Effector memory CD8-positive, alpha-beta T cell (primary cell): ENCODE measurements at regions not wholly inside any gene's neighbourhood (a gene's known extent, or its start where the extent isn't known, plus 50 kb on each side); places are given as distances from the start of the nearest gene placed in this dataset.

Experiments
- ATAC-seq: fragments of 150-1000 bp; cut with Tn5 transposase; replicated peaks from 2 replicates; pipeline ENCODE4 v1.10.0; 2021; ENCODE audit warnings: mild to moderate bottlenecking, moderate library complexity
- DNase-seq, 3 experiments: peaks; one replicate each; pipeline ENCODE4 v3.0.0; 2021
- H3K27ac Mint-ChIP-seq, 2 donors: one replicate each; pipeline ENCODE4 v1.8.0; 2022; ENCODE audit warnings: mild to moderate bottlenecking in 2 of 2, mixed read lengths in 2 of 2, moderate library complexity in 2 of 2
- H3K27me3 Mint-ChIP-seq, 2 donors: one replicate each; pipeline ENCODE4 v1.8.0; 2022; ENCODE audit warnings: mixed read lengths in 2 of 2
- H3K36me3 Mint-ChIP-seq: one replicate; pipeline ENCODE4 v1.8.0; 2022; ENCODE audit warnings: mild to moderate bottlenecking, moderate library complexity, mixed read lengths; ENCODE audit not compliant: insufficient read depth
- H3K4me1 Mint-ChIP-seq, 2 donors: one replicate each; pipeline ENCODE4 v1.8.0; 2022; ENCODE audit warnings: low read depth in 2 of 2, mixed read lengths in 2 of 2
- H3K4me3 Mint-ChIP-seq, 2 donors: one replicate each; pipeline ENCODE4 v1.8.0; 2022; ENCODE audit warnings: mild to moderate bottlenecking in 2 of 2, mixed read lengths in 2 of 2, moderate library complexity in 2 of 2
- H3K9me3 Mint-ChIP-seq, 2 donors: one replicate each; pipeline ENCODE4 v1.8.0; 2022; ENCODE audit warnings: mixed read lengths in 2 of 2

DNA sequence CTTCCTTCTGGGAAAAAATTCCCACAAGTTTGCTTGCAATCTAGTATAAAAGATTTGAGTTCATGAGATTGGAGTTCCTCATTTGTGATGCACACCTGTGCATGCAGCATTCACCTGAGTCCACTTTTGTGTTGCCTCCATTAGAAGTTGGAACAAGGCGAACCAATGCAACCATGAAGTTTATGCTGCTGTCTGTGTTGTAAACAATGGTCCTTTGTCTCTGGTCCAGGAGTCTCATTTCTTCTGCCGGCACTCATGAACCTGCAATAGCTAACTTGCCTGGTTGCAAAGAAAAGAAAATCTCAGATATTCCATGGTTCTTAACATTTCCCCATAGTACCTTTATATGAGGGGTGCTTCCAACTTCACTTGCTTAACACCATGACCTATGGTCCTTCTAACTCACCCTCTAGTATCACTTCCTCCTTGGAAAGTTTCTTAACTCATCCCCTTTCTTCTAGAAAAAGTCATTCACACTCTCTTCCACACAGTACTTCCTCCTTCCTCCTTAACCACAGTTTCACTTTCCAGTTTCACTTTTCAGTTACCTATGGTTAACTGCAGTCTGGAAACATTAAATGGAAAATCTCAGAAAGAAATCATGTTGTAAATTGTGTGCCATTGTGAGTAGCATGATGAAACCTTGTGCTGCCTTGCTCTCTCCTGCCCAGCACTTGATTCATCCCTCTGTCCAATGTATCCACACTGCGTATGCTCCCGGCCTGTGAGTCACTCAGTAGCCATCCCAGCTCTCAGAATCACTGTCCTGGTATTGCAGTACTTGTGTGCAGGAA, 128.8 kb upstream of the TRIB2 start:
- Mint-ChIP-seq H3K27me3 (no peaks in the 10 kb centered on the region), H3K27ac (peak overlapping the region in 1 of 2 donors; percentile 57), H3K9me3 (no peaks in the 10 kb centered on the region), H3K4me3 (peak overlapping the region in 1 of 2 donors; percentile 11), H3K4me1 (peaks cover 15 to 16% of the 10 kb centered on the region in 2 donors), H3K36me3 (peaks cover 3% of the 10 kb centered on the region)
- DNase-seq (no peak), ATAC-seq (peak; percentile 47)

DNA sequence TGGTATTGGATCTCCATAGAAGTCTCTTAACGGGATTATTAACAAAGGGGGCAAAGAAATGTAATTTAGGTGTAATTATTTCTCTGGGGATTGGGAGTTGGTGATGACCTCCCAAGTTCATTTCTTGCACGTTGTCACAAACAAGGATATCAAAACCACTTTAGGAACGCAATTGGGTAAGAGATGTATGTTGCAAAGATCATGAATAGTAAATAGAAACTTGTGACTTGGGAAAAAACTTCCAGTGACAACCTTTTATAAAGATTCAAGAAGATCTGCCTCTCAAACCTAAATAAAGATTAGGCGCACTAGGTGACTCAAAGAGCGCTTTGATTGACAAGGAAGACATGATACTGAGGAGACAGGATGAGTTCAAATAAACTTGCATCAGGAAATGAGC, 127.8 kb upstream of the TRIB2 start:
- Mint-ChIP-seq H3K4me3 (no peak overlapping the region), H3K36me3 (peaks cover 3% of the 10 kb centered on the region), H3K4me1 (peaks cover 15 to 16% of the 10 kb centered on the region in 2 donors), H3K9me3 (no peaks in the 10 kb centered on the region), H3K27ac (no peak overlapping the region), H3K27me3 (no peaks in the 10 kb centered on the region)
- no peak for ATAC-seq
- DNase-seq: no peak

DNA sequence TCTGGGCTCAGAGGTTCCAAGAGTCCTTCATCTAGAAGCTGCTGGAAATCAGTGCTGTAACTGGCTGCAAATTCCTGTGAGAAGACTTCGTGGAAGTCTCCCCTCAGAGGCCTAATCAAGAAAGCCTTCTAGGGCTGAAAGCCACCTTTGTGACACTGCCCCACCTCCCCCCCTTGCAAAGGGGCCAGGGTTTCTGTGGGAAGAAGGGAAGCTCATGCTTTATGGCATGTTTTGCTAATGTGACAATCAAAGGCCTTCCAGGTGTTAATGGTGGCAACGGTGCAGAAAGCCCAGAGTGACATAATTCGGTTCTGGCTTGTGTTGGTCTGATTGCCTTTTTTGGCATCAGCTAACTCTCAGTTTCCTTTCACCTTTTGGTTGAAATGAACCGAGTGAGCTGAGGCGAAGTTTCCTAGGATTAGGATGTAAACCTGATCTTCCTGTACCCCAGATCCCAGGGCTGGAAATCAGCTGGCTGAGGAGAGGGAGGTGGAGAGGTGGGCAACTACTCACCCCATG, 126.9 kb upstream of the TRIB2 start:
- no peak overlapping the region for H3K27ac Mint-ChIP-seq
- peaks cover 15 to 16% of the 10 kb centered on the region in 2 donors for H3K4me1 Mint-ChIP-seq
- H3K36me3 Mint-ChIP-seq: peaks cover 3% of the 10 kb centered on the region
- H3K27me3 Mint-ChIP-seq: no peaks in the 10 kb centered on the region
- H3K4me3 Mint-ChIP-seq: no peak overlapping the region
- ATAC-seq (no peak), DNase-seq (no peak)
- H3K9me3 Mint-ChIP-seq: no peaks in the 10 kb centered on the region

DNA sequence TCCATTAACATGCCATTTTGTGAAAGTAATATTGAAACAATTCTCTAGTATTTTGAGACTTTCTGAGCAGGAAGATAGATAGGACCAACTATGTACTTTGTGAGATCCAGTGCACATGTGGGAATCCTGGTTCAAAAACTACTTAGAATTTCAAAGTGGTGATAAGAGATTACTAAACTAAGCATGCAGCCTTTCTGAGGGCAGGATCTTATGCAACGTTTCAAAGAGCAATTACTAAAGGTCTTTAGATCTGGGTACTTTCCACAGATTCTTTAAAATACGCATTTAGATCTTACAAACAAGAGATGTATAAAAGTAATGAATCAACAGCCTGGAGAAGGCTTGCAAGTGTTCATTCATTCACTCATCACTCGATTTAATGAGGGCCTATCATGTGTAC, 124.4 kb upstream of the TRIB2 start:
- Mint-ChIP-seq H3K27ac (no peak overlapping the region), H3K4me3 (no peak overlapping the region), H3K9me3 (no peaks in the 10 kb centered on the region), H3K4me1 (peaks cover 14% of the 10 kb centered on the region in 2 donors), H3K36me3 (peaks cover 3% of the 10 kb centered on the region), H3K27me3 (no peaks in the 10 kb centered on the region)
- DNase-seq (no peak), ATAC-seq (no peak)

DNA sequence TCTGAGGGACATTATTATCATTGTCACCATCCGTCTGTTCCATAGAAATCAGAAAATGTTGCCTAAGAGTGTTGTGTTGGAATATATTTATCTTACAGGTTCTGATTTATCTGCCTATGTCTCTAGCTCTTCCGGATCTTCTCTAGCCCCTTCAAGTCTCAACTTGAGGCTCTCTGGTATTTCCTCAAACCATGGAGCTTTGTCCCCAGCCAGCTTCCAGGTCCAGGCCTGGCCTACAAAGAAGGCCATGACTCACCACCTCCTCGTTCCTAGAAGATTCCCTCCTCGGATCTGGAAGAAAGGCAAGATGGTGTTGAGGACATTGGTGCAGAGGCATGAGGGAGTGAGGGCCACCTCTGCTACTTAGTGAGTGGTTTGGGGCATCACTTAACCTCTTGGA, 122.1 kb upstream of the TRIB2 start:
- Mint-ChIP-seq H3K27me3 (no peaks in the 10 kb centered on the region), H3K4me1 (peaks cover 2 to 3% of the 10 kb centered on the region in 2 donors), H3K36me3 (no peaks in the 10 kb centered on the region), H3K4me3 (no peak overlapping the region), H3K9me3 (no peaks in the 10 kb centered on the region), H3K27ac (no peak overlapping the region)
- DNase-seq (no peak), ATAC-seq (no peak)

DNA sequence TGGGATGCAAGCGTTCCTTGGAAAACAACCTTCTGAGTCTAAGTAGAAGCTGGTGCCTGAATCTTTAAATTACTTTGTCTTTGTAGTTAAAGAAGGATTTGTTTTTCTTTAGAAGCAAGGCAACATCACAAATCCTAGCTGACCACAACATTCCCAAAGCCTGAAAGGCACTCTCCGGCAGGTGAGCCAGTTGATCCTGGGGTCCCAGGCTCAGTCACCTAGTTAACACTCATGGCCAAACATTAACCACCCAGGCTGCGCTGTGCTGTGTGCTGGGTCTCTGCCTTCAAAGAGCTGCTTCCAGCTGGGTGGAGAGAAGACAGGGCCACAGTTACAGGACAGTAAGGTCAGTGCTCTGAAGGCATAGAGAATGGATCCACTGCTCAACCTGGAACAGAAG, 120.0 kb upstream of the TRIB2 start:
- DNase-seq (no peak), ATAC-seq (no peak)
- H3K36me3 Mint-ChIP-seq: no peaks in the 10 kb centered on the region
- H3K27me3 Mint-ChIP-seq: no peaks in the 10 kb centered on the region
- H3K27ac Mint-ChIP-seq: no peak overlapping the region
- no peak overlapping the region for H3K4me3 Mint-ChIP-seq
- H3K4me1 Mint-ChIP-seq: peaks cover 0 to 3% of the 10 kb centered on the region in 2 donors
- no peaks in the 10 kb centered on the region for H3K9me3 Mint-ChIP-seq

DNA sequence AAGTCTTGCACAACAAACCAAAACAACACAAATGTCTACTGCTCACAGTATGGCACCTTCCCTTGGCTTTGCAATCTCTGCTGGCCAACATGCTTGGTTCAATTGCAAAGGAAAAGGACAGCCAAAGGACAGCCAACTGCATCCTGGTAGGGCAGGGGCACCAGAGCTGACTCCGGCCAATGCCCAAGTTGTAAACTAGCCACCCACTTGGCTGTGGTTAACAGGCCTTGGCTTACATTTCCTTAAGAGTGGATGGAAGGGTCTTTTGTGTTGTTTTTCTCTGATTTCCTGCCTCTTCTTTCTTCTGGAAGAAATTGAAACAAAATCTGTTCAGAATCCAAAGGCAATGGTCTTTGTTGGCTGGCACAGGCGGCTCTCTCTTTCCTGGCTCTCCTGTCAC, 119.1 kb upstream of the TRIB2 start:
- Mint-ChIP-seq H3K27me3 (no peaks in the 10 kb centered on the region), H3K4me3 (no peak overlapping the region), H3K9me3 (no peaks in the 10 kb centered on the region), H3K27ac (no peak overlapping the region), H3K36me3 (no peaks in the 10 kb centered on the region), H3K4me1 (peaks cover 0 to 3% of the 10 kb centered on the region in 2 donors)
- no peak for DNase-seq
- ATAC-seq: no peak

DNA sequence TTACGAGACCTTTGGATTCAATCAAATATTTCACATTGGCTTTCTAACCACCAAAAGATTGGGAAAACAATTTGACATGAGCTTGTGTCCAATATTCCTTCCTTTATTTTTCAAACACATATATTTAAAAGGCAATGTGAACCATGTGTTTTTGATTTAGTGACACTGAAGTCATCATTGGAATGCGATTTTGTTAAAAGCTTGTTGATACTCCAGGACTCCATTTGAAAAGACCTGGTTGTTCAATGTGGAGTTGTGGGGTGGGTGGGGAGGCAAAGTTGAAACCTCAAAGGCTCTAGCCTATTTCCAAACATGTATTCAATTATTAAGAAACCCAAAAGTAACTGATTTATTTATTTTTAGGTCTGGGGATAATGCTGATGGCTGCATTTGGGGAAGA, 114.1 kb upstream of the TRIB2 start:
- H3K36me3 Mint-ChIP-seq: no peaks in the 10 kb centered on the region
- H3K9me3 Mint-ChIP-seq: no peaks in the 10 kb centered on the region
- peaks cover 0 to 11% of the 10 kb centered on the region in 2 donors for H3K4me1 Mint-ChIP-seq
- H3K27ac Mint-ChIP-seq: no peak overlapping the region
- no peak overlapping the region for H3K4me3 Mint-ChIP-seq
- peaks cover 0 to 8% of the 10 kb centered on the region in 2 donors for H3K27me3 Mint-ChIP-seq
- DNase-seq (no peak), ATAC-seq (no peak)

DNA sequence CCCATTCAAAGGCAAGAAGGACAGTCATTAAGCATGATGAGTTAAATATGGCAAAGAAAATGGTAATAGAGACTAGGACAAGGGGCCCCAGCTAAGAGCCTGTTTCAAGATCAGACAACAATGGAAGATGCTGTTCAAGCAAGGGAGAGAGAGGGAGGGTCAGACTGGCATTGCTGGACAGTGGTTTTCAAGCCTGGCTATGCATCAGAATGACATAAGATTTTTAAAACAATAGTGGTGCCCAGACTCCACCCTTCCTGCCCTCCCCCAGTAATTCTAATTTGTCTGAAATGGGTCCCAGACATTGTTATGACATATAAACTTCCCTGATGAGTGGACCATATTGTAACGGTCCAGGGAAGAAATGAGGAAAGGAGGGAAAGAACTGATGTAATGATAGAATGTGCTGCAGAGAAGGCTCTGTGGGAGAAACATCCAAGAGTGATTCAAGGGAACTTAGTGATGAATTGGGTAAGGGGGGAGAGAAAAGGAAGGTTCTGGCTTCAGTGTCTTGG, 112.9 kb upstream of the TRIB2 start:
- peaks cover 0 to 8% of the 10 kb centered on the region in 2 donors for H3K27me3 Mint-ChIP-seq
- no peak overlapping the region for H3K4me3 Mint-ChIP-seq
- ATAC-seq (no peak), DNase-seq (no peak)
- peaks cover 4 to 14% of the 10 kb centered on the region in 2 donors for H3K4me1 Mint-ChIP-seq
- H3K9me3 Mint-ChIP-seq: no peaks in the 10 kb centered on the region
- H3K36me3 Mint-ChIP-seq: no peaks in the 10 kb centered on the region
- H3K27ac Mint-ChIP-seq: no peak overlapping the region

DNA sequence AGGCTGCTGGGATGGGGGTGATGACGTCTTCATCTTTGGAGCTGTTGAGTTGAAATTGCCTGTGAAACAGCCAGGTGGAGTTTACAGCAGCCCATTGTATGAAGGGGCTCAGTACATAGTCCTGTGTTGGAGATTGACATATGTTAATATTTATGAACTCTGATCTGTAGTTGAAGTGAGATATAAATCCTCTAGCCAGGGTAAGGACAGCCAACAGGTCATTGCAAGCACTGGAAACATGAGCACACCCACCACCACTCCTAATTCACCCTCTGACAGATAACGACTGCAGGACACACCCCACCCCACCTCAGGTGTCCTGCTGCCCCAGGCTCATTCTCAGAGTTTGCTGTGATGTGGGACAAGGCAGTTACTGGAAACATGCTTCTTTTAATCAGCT, 112.4 kb upstream of the TRIB2 start:
- DNase-seq (no peak), ATAC-seq (no peak)
- no peak overlapping the region for H3K4me3 Mint-ChIP-seq
- no peaks in the 10 kb centered on the region for H3K9me3 Mint-ChIP-seq
- peaks cover 4 to 14% of the 10 kb centered on the region in 2 donors for H3K4me1 Mint-ChIP-seq
- peaks cover 0 to 8% of the 10 kb centered on the region in 2 donors for H3K27me3 Mint-ChIP-seq
- H3K36me3 Mint-ChIP-seq: no peaks in the 10 kb centered on the region
- no peak overlapping the region for H3K27ac Mint-ChIP-seq

DNA sequence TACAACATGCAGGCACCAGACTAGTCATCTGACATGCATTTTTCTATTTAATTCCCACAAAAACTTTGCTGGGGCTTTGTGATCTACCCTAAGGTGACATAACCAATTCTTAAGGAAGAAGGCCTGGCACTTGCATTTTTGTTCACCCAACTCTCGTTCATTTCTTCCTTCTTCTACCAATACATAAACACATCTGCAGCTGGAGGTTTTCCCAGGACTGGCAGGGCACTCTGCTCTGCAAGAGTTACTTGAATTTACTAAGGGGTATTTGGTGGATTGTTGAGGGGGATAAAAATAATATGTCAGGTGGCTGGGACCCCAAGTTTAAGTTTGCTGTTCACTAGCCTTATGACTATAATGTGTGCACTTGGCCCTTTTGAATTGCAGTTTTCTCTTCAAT, 111.4 kb upstream of the TRIB2 start:
- H3K27me3 Mint-ChIP-seq: peaks cover 0 to 8% of the 10 kb centered on the region in 2 donors
- no peak for ATAC-seq
- H3K36me3 Mint-ChIP-seq: no peaks in the 10 kb centered on the region
- H3K4me3 Mint-ChIP-seq: no peak overlapping the region
- no peak for DNase-seq
- H3K4me1 Mint-ChIP-seq: peaks cover 4 to 14% of the 10 kb centered on the region in 2 donors
- H3K9me3 Mint-ChIP-seq: no peaks in the 10 kb centered on the region
- H3K27ac Mint-ChIP-seq: no peak overlapping the region

DNA sequence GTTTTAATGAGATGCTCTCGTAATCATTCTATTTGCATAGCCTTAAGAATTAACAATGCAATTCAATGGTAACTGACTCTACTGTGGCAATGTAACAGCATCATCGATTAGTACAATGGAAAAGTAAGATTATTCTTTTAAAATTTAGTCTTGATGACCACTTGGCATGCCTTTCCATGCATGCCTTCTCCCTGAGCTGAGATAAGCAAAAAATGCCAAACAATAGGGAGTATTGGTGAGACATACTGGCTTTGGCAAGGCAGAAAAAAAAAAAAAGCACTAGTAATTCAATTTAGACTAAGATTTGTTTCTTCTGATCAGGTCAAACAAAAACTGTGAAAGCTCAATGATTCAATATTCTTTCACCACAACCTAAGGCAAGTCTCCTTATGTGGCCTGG, 110.8 kb upstream of the TRIB2 start:
- DNase-seq (no peak), ATAC-seq (no peak)
- no peaks in the 10 kb centered on the region for H3K9me3 Mint-ChIP-seq
- H3K4me3 Mint-ChIP-seq: no peak overlapping the region
- H3K4me1 Mint-ChIP-seq: peaks cover 4 to 14% of the 10 kb centered on the region in 2 donors
- H3K27me3 Mint-ChIP-seq: peaks cover 0 to 8% of the 10 kb centered on the region in 2 donors
- H3K36me3 Mint-ChIP-seq: no peaks in the 10 kb centered on the region
- H3K27ac Mint-ChIP-seq: no peak overlapping the region

DNA sequence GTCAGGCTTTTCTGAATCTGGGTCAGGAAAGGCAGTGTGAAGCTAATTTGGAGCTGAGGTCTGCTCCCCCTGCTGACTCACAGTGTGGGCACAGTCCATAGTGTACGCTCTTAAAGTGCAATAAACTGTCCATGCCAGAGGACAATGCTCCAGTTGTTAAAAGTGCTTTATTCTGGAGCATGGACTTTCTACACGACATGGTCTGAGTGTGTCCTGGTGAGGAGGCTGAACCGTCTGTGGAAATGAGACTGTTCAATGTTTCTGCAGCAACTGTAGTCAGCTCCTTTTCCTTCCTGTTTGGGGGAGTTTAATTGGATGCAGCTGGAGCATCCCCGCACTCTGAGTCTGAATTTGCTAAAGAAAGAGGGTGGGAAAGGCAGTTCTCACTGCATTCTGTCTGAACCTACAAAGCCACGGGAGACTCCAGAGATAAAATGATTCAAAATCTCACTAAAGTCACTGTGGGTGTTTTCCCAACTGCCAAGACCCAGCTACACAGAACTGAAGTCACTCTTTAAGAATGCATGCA, 110.2 kb upstream of the TRIB2 start:
- peaks cover 0 to 8% of the 10 kb centered on the region in 2 donors for H3K27me3 Mint-ChIP-seq
- H3K36me3 Mint-ChIP-seq: no peaks in the 10 kb centered on the region
- H3K9me3 Mint-ChIP-seq: no peaks in the 10 kb centered on the region

DNA sequence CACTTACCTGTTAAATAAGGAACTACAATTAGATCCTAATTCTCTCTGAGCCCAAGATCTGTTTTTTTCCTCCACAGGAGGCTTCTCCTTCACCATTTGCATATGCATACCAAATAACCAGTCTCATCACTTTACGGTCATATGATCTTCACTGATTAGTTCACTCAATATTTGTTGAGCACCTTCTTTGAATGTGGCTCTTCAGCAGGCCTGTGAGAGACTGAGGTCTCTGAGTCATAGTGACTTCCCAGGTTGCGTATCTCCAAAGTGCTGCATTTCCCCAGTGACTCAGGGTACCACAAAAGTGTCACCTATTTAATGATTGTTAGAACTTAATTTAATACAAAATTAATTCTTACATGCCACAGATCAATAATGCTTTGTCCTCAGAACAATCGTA, 108.8 kb upstream of the TRIB2 start:
- no peak for ATAC-seq
- no peak for DNase-seq

More for the DNA sequence above, 110.2 kb upstream of the TRIB2 start:
- peak; percentile 75 for ATAC-seq
- Mint-ChIP-seq H3K4me1 (peaks cover 4 to 14% of the 10 kb centered on the region in 2 donors), H3K4me3 (no peak overlapping the region), H3K27ac (no peak overlapping the region)
- DNase-seq: no peak

More for the DNA sequence above, 108.8 kb upstream of the TRIB2 start:
- peaks cover 12 to 14% of the 10 kb centered on the region in 2 donors for H3K4me1 Mint-ChIP-seq
- H3K4me3 Mint-ChIP-seq: no peak overlapping the region
- H3K27me3 Mint-ChIP-seq: peaks cover 0 to 8% of the 10 kb centered on the region in 2 donors
- H3K36me3 Mint-ChIP-seq: no peaks in the 10 kb centered on the region
- H3K9me3 Mint-ChIP-seq: no peaks in the 10 kb centered on the region
- no peak overlapping the region for H3K27ac Mint-ChIP-seq
